ENCODE measurements at regions not wholly inside any gene's neighbourhood (a gene's known extent, or its start where the extent isn't known, plus 50 kb on each side); places are given as distances from the start of the nearest gene placed in this dataset.

- no peak for DNase-seq
These were observed 720.0 kb upstream of the ADAMTS16 start for GRCh38 chr5:4420177-4420576.

GRCh38 chr5:4420681-4421080, 719.4 kb upstream of the ADAMTS16 start:
- no peak for DNase-seq

GRCh38 chr5:4422247-4422646, 717.9 kb upstream of the ADAMTS16 start:
- no peak for DNase-seq

GRCh38 chr5:4424895-4425294, 715.2 kb upstream of the ADAMTS16 start:
- no peak for DNase-seq

- DNase-seq = no peak
These were observed 699.6 kb upstream of the ADAMTS16 start for GRCh38 chr5:4440536-4440935.

- DNase-seq = no peak
These were observed 697.9 kb upstream of the ADAMTS16 start for GRCh38 chr5:4442221-4442620.

GRCh38 chr5:4447657-4448056, 692.5 kb upstream of the ADAMTS16 start:
- DNase-seq = no peak

GRCh38 chr5:4453655-4454054, 686.5 kb upstream of the ADAMTS16 start:
- DNase-seq = no peak

- DNase-seq = no peak
These were observed 660.7 kb upstream of the ADAMTS16 start for GRCh38 chr5:4479426-4479825.

- peak; percentile 98 for DNase-seq
These were observed 659.4 kb upstream of the ADAMTS16 start for GRCh38 chr5:4480528-4481349.

- DNase-seq = no peak
These were observed 652.5 kb upstream of the ADAMTS16 start for GRCh38 chr5:4487581-4487980.

- peak; percentile 69 for DNase-seq
These were observed 628.0 kb upstream of the ADAMTS16 start for GRCh38 chr5:4511996-4512656.

GRCh38 chr5:4513381-4513780, 626.7 kb upstream of the ADAMTS16 start:
- DNase-seq = no peak

GRCh38 chr5:4514067-4514648, 626.0 kb upstream of the ADAMTS16 start:
- peak; percentile 67 for DNase-seq

- DNase-seq = no peak
These were observed 621.0 kb upstream of the ADAMTS16 start for GRCh38 chr5:4518903-4519672.

- no peak for DNase-seq
These were observed 619.6 kb upstream of the ADAMTS16 start for GRCh38 chr5:4520559-4520958.

GRCh38 chr5:4523038-4523437, 617.1 kb upstream of the ADAMTS16 start:
- DNase-seq = no peak

GRCh38 chr5:4531756-4532704, 608.1 kb upstream of the ADAMTS16 start:
- no peak for DNase-seq

- no peak for DNase-seq
These were observed 607.4 kb upstream of the ADAMTS16 start for GRCh38 chr5:4532705-4533080.

GRCh38 chr5:4533457-4534105, 606.5 kb upstream of the ADAMTS16 start:
- no peak for DNase-seq

GRCh38 chr5:4537489-4537888, 602.6 kb upstream of the ADAMTS16 start:
- no peak for DNase-seq
